ENCODE measurements at regions not wholly inside any gene's neighbourhood (a gene's known extent, or its start where the extent isn't known, plus 50 kb on each side); places are given as distances from the start of the nearest gene placed in this dataset.
A peak's percentile ranks its signal among the peaks of the same experiment; 100 is the strongest.

DNA sequence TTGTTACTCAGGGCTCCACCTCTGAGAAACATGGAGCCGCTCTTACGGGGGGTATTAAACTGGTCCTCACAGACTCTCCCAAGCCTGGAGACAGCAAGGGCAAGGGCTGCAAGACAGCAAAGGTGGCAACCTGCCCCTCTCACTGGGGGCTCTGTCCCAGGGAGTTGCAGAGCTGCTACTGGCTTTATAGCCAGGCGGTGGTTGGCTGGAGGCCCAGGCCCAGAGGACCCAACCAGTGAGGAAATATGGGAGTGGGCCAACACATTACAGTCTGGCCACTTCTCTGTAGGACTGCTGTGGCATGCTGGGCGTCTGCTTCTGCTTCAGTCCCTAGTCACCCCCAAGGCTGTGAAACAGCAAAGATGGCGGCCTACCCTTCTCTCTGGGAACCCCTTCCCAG, 597.2 kb downstream of the LRRC70 start:
- DNase-seq: no peak

DNA sequence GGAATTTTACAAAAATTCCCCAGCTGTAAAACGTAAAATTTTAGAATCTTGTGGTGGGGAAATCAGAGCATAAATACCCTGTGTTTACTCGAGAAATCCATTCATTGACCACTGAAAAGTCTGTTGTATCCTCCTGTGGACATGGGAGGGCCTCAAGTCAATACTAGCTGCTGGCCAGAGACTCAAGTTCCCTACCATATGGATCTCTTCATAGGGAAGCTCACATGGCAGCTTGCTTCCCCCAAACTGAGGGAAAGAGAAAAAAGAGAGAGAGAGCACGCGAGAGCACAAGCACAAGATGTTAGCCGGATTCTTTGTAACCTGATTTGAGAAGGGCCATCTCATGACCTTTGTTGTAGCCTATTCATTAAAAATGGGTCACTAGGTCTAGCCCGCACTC, 591.9 kb downstream of the LRRC70 start:
- DNase-seq: no peak

DNA sequence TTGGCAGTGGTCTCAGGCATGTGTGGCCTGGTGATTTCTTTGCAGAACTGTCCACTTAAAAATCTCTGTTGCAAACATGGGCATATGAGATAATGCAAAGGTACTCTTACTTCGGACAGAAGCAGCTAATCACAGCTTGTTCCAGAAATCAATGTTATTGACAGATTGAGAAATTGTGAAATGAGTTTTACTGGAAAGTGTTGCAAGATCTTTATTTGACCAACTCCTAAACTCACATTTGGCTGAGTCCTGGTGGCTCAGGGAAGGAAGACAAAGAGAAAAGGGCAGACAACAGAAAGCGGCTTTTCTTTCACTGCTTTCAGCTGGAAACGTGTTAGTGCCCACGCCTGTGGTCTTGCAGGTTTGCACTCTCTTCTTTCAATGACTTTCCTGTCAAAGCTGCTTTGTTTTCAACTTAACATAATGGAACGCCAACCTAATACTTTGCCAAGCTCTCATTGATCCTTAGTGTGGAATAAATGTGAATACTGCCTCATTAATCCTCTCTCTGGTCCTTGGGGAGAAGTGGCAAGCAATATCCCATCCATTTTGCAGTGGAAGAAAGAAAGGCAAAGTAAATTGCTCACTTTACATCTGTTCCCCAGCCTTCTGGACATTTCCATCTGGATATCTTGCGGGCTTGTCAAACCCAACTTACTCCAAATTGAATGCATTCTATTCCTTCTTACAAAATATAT, 586.4 kb downstream of the LRRC70 start:
- DNase-seq: no peak

DNA sequence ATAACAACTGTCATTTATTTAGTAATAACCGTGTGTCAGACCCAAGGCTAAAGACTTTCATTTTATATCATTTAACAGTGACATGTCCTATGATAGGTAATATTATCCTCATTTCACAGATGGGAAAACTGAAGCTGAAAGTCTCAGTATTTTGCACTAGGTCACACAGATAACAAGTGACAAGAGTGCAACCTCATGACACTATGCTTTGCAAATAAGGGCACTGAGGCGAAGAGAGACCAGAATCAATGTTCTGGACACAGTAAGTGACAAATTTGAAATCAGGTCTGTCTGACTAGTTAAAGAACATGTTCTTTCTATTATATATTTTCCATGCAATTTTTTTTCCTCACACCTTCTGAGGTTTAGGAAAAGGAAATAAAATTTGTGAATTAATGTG, 585.7 kb downstream of the LRRC70 start:
- DNase-seq: no peak

DNA sequence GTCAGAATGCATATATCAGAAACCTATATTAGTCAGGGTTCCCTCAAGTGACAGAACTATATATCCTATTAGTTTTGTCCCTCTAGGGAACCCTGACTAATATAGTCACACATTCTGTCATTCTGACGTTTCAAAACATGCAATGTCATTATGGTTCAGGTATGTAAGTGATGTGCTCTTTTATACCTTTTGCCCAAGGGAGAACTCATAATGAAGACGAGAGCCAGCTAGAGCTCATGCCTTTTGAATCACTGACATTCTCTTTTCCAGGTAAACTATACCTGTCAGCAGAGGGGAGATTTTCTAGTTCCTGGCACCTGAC, 576.7 kb downstream of the LRRC70 start:
- DNase-seq: no peak

DNA sequence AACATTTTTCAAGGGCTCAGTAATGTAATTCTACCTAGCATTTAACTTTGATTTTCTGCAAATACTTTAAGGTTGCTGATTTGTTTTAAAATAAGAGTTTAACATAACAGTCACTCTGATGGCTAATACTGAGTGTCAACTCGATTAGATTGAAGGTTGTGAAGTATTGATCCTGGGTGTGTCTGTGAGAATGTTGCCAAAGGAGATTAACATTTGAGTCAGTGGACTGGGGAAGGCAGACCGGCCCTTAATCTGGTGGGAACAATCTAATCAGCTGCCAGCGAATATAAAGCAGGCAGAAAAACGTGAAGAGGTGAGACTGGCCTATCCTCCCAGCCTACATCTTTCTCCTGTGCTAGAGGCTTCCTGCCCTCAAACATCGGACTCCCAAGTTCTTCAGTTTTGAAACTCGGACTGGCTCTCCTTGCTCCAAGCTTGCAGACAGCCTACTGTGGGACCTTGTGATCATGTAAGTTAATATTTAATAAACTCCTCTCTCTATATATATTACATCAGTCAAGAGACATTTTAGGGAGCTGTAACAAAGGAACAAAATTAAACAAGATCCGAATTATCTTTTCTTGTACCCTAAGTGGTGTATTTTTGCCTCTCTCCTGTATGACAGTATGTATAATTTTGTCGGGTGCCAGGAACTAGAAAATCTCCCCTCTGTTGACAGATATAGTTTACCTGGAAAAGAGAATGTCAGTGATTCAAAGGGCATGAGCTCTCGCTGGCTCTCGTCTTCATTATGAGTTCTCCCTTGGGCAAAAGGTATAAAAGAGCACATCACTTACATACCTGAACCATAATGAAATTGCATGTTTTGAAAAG, 576.1 kb downstream of the LRRC70 start:
- DNase-seq: no peak

DNA sequence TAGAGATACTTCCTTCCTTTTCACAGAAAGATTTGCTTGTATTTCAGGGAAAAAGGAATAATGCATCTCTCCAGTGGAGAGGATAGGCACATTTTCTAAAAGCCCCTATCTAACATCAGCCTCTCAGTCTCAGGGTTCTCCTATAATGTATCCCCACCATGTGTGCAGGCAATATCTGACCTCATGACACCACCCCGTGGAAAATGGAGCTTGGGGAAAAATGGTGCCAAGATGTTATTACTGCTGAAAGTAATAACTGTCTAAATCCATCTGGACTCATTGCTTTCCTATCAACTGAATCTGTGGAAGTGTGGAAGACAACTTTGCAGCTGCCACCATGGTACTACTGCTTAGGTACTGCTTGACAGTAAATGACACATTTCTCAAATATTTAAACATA, 574.3 kb downstream of the LRRC70 start:
- DNase-seq: no peak

DNA sequence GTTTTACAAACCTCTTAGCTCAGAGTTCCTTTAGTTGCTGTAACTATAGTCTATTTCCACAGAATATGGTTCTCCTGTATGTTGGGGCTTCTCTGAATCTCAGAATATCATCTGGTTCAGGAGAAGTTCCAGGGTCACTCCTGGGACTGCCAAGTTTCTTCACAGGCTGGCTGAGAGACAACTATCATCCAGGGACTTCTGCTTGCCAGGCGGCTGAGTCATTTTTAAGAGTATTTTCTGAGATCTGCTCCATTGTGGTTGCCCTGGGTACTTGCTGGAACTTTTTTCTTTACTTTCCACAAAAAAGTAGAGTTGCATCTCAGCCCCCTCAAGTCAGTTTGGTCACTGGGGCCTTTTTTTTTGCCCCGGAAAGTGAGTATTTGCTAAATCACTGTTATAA, 566.5 kb downstream of the LRRC70 start:
- DNase-seq: no peak

DNA sequence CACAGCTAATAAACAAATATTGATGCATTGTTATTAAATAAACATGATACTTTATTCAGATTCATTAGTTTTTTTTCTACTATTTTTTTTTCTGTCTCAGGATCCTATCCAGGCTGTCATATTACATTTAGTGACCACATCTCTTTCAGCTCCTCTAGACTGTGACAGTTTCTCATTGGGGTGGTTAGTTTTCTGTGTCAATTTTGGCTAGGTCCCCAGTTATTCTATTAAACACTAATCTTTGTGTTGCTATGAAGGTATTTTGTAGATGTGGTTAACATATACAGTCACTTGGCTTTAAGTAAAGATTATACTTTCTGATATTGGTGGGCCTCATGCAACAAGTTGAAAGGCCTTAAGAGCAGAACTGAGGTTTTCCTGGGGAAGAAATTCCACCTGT, 563.0 kb downstream of the LRRC70 start:
- DNase-seq: no peak

DNA sequence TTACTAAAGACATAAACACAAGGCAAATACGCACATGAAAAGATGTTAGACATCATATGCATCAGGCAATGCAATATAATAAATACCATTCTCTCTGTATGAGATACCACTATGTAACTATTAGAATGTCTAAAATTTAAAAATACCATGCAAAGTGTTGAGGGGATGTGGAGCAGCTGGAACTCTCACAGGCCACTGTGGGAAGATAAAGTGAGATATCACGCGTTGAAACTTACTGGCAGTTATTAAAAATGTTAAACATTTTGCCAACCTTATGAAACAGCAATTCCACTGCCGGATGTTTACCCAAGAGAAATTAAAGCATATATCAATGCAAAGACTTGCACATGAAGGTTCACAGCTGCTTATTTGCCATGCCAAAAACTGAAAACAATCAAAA, 556.7 kb downstream of the LRRC70 start:
- no peak for DNase-seq

DNA sequence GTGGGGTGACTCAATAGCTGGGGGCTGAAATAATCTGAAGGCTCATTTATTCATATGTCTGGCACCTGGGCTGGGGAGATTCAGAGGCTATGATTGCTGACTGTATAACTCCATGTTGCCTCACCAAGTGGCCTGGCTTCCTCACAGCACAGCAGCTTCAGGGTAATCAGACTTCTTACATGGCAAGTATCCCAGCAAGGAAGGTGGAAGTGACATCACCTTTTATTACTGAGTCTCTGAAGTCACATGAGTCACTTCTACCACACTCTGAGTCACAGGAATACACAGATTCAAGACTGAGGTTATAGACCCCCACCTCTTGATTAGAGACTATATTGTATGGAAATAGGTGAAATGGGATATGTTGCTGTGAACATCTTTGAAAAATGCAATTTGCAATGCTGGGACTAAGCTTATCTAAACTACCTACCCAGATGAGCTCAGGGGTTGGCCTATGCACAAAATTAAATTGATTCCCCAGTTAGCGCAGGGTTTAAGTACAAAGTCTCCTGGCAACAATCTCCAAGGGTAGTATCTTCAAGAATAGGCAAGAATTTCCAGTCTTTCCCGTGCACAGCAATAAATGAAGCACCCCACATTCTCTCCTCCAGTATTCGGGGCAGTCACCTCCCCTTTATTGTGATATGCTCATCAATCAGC, 553.1 kb downstream of the LRRC70 start:
- DNase-seq: peak; percentile 60

DNA sequence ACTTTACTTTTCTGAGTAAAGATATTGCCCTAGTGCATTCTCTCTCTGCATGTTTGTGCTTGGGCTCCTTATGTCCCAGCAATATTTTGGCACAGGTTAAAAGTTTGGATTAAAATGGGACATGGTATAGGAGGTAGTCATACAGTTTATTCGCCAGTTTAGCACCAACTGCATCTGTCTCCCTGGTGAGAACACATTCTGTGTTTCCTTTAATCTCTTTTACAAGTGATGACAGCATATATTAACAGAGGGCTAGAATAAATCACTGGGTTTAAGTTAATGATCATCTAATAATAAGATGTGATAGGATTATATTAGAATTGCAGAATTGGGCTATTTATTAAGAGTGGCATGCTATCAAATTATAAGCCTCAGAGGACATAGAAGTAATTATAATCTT, 550.1 kb downstream of the LRRC70 start:
- DNase-seq: no peak

DNA sequence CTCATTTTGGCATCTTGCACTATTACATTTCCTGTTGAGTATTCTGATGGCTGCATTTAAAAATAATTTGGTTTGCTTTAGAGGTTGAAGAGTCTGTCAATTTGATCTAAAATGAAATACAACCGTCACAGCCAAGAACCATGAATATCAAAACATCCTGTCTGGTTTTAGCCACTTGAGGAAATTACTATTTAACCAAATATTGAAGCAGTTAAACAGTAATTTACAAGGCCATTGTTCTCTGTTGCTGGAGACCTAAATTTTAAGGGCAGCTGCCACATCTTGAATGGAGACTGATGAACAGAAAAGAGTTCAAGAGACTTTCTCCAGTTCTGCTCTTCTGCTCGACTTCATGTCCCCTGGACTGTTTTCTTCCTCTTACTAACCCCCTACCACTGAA, 549.4 kb downstream of the LRRC70 start:
- DNase-seq: no peak

DNA sequence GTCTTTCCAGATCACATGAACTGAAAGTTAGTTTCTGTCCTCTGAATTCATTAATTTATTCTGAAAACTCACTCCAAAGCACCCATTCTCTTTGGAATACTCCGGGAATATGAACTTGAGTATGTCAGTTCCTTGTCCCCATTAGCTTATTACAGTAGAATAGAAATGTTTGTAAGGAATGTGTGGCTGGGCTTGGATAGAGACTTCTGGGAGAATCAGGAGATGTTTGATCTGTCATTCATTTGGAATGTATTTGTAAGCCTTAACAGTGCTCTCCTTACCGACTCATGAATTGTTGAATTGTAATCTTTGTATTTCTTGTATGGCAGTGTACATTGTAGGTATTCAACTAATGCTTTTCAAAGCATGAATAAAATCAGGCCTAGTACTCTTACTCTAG, 548.4 kb downstream of the LRRC70 start:
- DNase-seq: no peak

DNA sequence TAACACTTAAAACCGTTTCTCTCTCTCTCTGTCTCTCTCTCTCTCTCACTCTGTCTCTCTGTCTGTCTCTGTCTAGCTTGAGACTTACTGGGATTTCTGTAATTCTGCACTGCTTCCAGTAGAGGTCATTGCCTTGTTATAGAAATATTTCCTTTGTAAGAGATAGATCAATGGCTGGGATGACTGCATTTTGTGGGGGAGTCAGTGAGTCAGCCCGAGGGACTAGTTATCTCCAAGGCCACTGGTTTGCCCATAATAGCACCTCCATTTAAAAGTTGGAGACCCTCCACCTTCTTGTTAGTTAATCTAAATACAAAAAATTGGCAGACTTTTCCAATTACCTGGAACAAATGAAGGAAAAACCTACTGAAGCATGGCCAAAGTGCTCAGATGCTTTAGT, 547.2 kb downstream of the LRRC70 start:
- peak; percentile 60 for DNase-seq

DNA sequence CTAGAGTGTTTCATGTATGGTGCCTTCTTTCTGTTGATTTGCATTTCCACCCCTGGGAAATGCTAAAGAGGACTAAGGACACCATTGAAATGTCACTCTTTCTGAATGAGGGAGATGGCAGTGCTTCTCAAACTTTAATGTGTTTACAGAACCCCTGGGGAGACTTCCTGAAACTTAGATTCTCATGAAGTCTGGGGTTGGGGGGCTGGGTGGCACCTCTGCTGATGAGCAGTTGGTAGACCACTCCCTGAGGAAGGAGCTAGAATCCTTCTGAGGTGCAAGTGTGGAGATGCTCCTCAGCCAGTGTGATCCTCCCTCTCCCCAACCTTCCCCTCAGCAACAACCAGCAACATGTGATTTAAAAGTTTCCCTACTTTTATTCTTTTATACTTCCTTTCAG, 546.8 kb downstream of the LRRC70 start:
- DNase-seq: no peak

DNA sequence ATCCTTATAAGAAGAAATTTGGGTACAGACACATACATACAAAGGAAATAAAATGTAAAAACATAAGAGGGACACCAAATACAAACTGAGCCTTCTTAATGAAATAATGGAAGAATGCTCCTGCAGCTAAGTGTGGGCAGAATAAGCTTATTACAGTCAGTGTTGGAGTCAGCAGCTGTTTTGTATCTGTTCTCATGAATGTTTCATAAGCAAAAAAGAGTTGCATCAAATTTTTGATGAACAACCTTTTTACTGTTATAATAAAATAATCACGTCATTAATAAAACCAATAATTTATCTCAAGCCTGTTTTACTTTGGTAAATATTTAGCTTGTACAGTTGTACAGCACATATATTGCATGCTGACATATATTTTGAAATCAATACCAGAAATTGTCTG, 545.6 kb downstream of the LRRC70 start:
- DNase-seq: no peak

DNA sequence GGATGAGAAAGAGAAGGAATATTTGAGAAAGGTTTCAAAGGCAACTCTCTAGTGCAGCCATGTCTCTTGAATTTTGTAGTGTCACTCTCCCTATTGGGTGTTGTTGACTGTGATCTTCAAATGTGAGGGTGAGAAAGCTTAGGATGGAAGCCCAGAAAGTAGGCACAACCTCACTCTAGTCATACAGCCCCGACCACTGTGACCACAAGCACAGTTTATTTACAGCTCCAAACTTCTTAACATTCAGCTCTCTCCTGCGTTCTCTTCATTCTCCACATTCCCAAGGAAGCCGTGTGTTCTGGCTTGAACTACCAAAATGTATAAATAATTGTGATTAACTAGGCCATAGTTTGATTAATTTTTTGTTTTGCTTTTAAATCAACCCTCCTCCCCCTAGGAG, 542.9 kb downstream of the LRRC70 start:
- no peak for DNase-seq

DNA sequence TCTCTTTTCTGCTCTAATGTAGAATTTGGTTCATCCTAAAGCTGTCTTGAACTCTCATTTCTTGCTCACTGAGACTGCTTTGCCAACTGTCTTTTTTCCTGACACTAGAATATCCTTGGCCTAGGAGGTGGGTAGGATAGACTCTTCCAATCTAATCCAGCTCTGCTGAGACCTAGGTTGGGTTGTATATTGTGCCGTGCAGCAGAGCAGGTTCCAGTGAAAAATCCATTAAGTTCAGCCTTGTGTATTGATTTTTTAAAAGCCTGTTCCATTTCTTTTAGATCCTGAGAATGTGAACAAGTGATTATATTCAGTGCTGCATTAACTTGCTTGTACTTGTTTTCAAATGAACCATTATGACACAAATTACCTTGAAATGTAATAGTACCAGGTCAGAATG, 539.6 kb downstream of the LRRC70 start:
- DNase-seq: no peak

DNA sequence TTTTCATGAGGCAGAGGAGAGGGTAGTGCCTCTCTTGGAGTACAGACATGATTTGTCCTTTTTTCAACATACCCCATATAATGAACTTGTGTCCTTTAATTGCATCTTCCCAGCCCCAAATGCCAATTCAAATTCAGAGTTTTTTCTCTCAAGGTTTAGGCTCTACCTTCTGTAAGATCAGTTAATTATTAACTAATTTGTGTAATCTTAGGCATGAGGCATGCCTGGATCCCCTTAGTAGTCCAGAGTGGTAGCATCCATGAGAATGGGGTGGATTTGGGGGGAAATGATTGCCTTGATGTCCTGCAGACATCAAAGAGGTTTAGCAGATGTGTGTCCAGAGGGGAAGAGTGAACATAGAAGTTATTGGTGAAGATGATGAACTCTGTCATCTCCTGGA, 533.3 kb downstream of the LRRC70 start:
- no peak for DNase-seq

DNA sequence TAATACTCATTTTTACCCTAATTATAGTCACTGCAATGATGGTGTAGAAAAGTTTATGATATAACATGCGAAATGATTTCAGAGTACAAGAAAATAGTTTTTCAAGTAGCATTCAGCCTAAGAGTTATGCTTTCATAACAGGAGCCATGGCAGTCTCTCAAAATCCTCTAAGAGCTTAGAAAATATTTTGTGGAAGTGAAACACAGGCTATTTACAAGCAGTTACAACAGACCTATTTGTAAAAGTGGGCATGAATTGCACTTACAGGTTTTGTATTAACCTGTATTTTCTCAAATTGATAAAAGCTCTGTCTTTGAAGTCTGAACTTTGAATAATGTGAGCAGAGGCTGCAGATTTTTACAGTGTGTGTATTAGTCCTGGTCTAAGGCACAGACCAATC, 523.3 kb downstream of the LRRC70 start:
- DNase-seq: no peak

DNA sequence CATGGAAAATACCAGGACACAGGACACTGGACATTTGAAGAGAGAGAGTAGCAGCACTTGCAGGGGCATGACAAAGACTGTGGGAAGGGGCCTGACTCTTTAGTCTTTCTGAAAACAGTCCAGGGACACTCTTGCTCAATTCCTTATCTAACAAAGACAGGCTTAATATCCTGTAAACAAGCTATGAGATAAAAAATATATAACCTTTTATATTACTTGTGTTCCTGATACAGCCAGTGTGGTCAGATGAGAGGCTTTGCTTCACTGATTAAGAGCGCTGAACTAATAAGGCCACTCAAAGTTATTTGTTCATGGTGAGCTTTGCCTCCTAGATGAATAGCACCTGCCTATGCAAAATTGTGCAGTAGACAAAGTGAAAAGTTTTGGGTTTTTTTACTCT, 518.7 kb downstream of the LRRC70 start:
- DNase-seq: no peak

DNA sequence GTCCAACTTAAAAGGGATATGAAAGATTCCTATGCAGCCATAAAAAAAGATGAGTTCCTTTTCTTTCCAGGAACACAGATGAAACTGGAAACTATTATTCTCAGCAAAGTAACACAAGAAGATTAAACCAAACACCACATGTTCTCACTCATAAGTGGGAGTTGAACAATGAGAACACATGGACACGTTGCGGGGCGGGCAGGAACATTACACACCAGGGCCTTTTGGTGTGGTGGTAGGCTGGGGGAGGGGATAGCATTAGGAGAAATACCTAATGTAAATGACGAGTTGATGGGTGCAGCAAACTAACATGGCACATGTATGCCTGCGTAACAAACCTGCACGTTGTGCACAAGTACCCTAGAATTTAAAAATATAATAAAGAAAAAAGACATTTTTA, 516.1 kb downstream of the LRRC70 start:
- no peak for DNase-seq

DNA sequence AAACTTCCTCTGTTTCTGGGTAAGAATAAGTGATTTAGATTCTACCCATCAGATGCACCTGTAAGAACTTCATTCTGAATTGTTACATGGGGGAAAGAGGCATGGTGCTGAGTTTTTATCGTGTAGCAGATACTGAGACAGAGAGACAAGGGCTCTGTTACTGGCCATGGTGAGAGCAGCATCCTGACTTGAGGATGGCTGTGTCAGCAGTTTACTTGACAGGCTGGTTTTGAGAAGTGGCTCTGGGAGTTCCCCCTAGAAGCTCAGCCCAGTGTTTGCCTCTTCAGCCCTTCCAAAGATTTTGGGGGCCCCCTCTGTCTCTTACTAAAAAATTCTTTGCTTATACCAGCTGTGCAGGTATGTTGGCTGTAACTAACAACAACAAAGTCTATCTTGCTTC, 510.5 kb downstream of the LRRC70 start:
- no peak for DNase-seq
